AG04449 (cell line): ENCODE measurements at regions not wholly inside any gene's neighbourhood (a gene's known extent, or its start where the extent isn't known, plus 50 kb on each side); places are given as distances from the start of the nearest gene placed in this dataset.

ENCODE experiments used
- CTCF ChIA-PET: fragments of 350-600 bp; formaldehyde crosslinking; extraction: SDS; loops from one replicate; lab custom pipeline; 2021; ENCODE audit warnings: antibody characterized with exemption; lab: Yijun Ruan, JAX
- POLR2A ChIA-PET: fragments of 400-600, 350-600 bp; formaldehyde crosslinking; extraction: SDS; loops from one replicate; lab custom pipeline; 2020; ENCODE audit warnings: antibody characterized with exemption, inconsistent platforms; lab: Yijun Ruan, JAX
- DNase-seq: peaks from one replicate; pipeline ENCODE4 v3.0.0-alpha.2; 2010; ENCODE audit warnings: low read depth, low spot score
- H3K4me3 ChIP-seq: 2 replicates; pipeline ENCODE4 v1.5.1; 2011; ENCODE audit warnings: low read depth, mild to moderate bottlenecking, control low read depth, low read length
- CTCF ChIP-seq: IDR thresholded peaks from one replicate; pipeline ENCODE4 v1.5.1; 2011; ENCODE audit warnings: mild to moderate bottlenecking, moderate library complexity, low read length, control low read depth, inconsistent platforms; ENCODE audit not compliant: insufficient read depth; ENCODE audit errors: missing control alignments

GRCh38 chr13:33541456-33541855 lies 255.9 kb upstream of the STARD13 start:
- POLR2A ChIA-PET = no interaction called here

GRCh38 chr13:33541962-33542308 lies 256.4 kb upstream of the STARD13 start:
- DNase-seq = no peak
- POLR2A ChIA-PET = no interaction called here
- H3K4me3 ChIP-seq = peak overlapping the region; percentile 59
- TF ChIP-seq CTCF = no peak
- CTCF ChIA-PET = interaction anchor here (1.0 to 1.1 kb wide), 2 partner anchors 319 to 901 kb away, joined by 3 read pairs; no protein-coding TSS in a partner anchor

More at GRCh38 chr13:33541456-33541855, 255.9 kb upstream of the STARD13 start:
- H3K4me3 ChIP-seq = peak overlapping the region; percentile 59; the same call in 1 of the 2 replicates
- DNase-seq = no peak
- CTCF ChIA-PET = interaction anchor here (1.0 to 1.9 kb wide), 3 partner anchors 313 to 900 kb away, joined by 3 to 8 read pairs (median 3); no protein-coding TSS in a partner anchor
- TF ChIP-seq CTCF = no peak

- H3K4me3 ChIP-seq = peak overlapping the region; percentile 59
- CTCF ChIA-PET = interaction anchor here (0.6 to 4.7 kb wide), 40 partner anchors 9 to 1626 kb away, joined by 3 to 71 read pairs (median 4); partner anchors contain the start of genes PDS5B and STARD13
- POLR2A ChIA-PET = interaction anchor here (0.7 to 1.2 kb wide), 2 partner anchors 257 to 955 kb away, joined by 3 to 6 read pairs; partner anchors contain the start of gene STARD13
- DNase-seq = peak; percentile 96
- peak; percentile 95 for TF ChIP-seq CTCF
These were observed 256.9 kb upstream of the STARD13 start for GRCh38 chr13:33542309-33543088.

GRCh38 chr13:33543089-33543459 lies 257.5 kb upstream of the STARD13 start:
- POLR2A ChIA-PET = interaction anchor here (0.7 to 1.2 kb wide), 2 partner anchors 258 to 956 kb away, joined by 3 to 6 read pairs; partner anchors contain the start of gene STARD13
- CTCF ChIA-PET = interaction anchor here (0.6 to 4.7 kb wide), 42 partner anchors 9 to 1626 kb away, joined by 3 to 71 read pairs (median 4); partner anchors contain the start of genes PDS5B and STARD13
- DNase-seq = no peak
- H3K4me3 ChIP-seq = peak overlapping the region; percentile 44
- TF ChIP-seq CTCF = no peak

- CTCF ChIA-PET = interaction anchor here (0.7 to 4.7 kb wide), 19 partner anchors 9 to 958 kb away, joined by 3 to 71 read pairs (median 5); partner anchors contain the start of genes PDS5B and STARD13
- TF ChIP-seq CTCF = no peak
- POLR2A ChIA-PET = interaction anchor here (0.7 to 1.2 kb wide), 2 partner anchors 258 to 274 kb away, joined by 3 to 6 read pairs; partner anchors contain the start of genes RFC3 and STARD13
- peak overlapping the region; percentile 9 for H3K4me3 ChIP-seq
- no peak for DNase-seq
These were observed 258.2 kb upstream of the STARD13 start for GRCh38 chr13:33543631-33544265.

GRCh38 chr13:33544308-33544707 lies 258.8 kb upstream of the STARD13 start:
- TF ChIP-seq CTCF = no peak
- H3K4me3 ChIP-seq = no peak overlapping the region
- POLR2A ChIA-PET = no interaction called here
- DNase-seq = no peak
- CTCF ChIA-PET = interaction anchor here (1.3 to 4.7 kb wide), 2 partner anchors 180 to 258 kb away, joined by 5 to 71 read pairs; no protein-coding TSS in a partner anchor
